H7 (cell line): ENCODE measurements at regions not wholly inside any gene's neighbourhood (a gene's known extent, or its start where the extent isn't known, plus 50 kb on each side); places are given as distances from the start of the nearest gene placed in this dataset.

Source experiments
- DNase-seq: peaks from one replicate; pipeline ENCODE4 v3.0.0; 2012
- H3K27me3 ChIP-seq: 2 replicates; pipeline ENCODE4 v1.6.0; 2011; ENCODE audit warnings: mild to moderate bottlenecking, low read length; ENCODE audit not compliant: control insufficient read depth, insufficient read depth
- H3K36me3 ChIP-seq: replicated peaks from 2 replicates; pipeline ENCODE4 v1.5.1; 2011; ENCODE audit warnings: low read length; ENCODE audit not compliant: control insufficient read depth, insufficient read depth
- H3K4me3 ChIP-seq: 2 replicates; pipeline ENCODE4 v1.5.1; 2011; ENCODE audit warnings: low read depth, mild to moderate bottlenecking, control low read depth, low read length, moderate library complexity; ENCODE audit not compliant: insufficient read depth

DNA sequence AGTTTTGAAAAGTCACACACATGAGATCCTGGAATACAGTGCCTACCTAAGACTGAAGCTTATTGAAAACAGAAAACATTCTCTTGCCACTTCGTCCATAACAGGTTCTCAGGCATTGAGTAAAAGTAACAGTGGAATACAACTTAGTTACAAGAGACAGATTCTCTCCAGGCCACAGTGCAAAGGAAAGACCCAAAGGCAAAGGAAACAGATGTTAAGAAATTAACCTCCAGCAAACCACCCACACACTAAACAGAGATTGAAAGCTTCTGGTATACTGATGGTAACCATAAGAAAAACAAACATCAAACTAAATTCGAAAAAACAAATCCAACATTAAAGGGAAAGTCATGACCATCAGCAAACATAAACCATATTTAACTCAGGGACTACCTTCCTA is 914.7 kb downstream of the SLITRK5 start:
- Histone ChIP-seq H3K27me3 (no peaks in the 10 kb centered on the region), H3K36me3 (no peaks in the 10 kb centered on the region), H3K4me3 (no peak overlapping the region)
- DNase-seq, result no peak

DNA sequence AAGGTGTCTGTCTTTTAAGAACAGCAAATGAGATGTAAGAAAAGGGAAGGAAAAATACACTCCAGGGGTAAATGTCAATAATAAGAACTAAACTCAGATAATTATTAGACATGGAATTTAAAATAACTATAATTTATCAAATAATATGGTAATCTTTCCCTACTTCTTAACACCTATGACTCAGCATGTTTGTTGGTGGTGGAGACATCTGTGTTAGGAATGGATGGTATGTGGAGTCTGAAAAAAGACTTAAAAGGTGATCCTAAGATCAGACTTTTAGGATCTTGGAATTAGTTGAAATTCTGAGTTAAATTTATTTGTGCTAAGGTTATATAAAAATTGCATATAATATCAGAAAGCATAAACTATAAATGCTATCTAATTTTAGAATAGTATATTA is 915.1 kb downstream of the SLITRK5 start:
- DNase-seq, result no peak
- no peak overlapping the region for H3K4me3 ChIP-seq

GRCh38 chr13:88590574-88590973 is 919.4 kb downstream of the SLITRK5 start:
- no peak overlapping the region for H3K4me3 ChIP-seq
- no peaks in the 10 kb centered on the region for H3K27me3 ChIP-seq
- DNase-seq, result no peak
- no peaks in the 10 kb centered on the region for H3K36me3 ChIP-seq

More for the DNA sequence above, 915.1 kb downstream of the SLITRK5 start:
- Histone ChIP-seq H3K36me3 (no peaks in the 10 kb centered on the region), H3K27me3 (no peaks in the 10 kb centered on the region)

DNA sequence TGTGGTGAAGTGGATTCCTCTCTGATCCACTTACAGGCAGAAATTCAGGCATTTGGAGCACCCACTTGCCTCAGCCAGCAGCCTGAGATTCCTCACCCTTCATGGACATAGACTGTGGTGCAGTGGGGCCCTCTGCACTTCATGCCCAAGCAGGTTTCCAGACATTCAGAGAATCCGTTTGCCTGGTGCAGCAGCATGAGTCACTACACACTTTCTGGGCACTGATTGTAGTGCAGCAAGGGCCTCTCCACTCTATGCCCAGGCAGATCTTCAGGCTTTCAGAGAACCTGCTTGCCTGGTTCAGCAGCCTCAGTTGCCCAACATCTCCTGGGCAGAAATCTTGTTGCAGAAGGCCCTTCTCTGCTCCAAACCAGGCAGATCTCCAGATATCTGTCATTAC is 920.9 kb downstream of the SLITRK5 start:
- Histone ChIP-seq H3K27me3 (no peaks in the 10 kb centered on the region), H3K4me3 (no peak overlapping the region), H3K36me3 (no peaks in the 10 kb centered on the region)
- DNase-seq, result no peak

DNA sequence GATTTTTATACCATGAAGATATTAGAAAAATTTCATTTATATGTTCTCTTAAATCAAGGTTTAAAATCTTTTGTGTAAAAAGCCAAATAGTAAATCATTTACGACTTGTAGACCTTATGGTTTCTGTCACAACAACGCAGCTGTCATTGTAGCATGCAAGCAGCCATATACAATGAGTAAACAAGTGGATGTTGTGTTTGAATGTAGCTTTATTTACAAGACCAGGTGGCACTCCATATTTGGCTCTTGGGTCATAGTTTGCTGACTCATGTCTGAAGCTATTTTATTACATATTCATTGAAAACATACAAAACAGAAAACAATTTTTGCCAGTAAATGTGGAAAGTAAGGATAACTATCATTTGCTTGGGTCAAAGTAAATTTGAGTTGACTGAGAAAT is 930.8 kb downstream of the SLITRK5 start:
- Histone ChIP-seq H3K4me3 (no peak overlapping the region), H3K27me3 (no peaks in the 10 kb centered on the region), H3K36me3 (no peaks in the 10 kb centered on the region)
- no peak for DNase-seq

- H3K4me3 ChIP-seq, result no peak overlapping the region
- H3K36me3 ChIP-seq, result no peaks in the 10 kb centered on the region
- no peaks in the 10 kb centered on the region for H3K27me3 ChIP-seq
- peak; percentile 0 for DNase-seq
Observed at GRCh38 chr13:88602786-88603777, 931.9 kb downstream of the SLITRK5 start.

DNA sequence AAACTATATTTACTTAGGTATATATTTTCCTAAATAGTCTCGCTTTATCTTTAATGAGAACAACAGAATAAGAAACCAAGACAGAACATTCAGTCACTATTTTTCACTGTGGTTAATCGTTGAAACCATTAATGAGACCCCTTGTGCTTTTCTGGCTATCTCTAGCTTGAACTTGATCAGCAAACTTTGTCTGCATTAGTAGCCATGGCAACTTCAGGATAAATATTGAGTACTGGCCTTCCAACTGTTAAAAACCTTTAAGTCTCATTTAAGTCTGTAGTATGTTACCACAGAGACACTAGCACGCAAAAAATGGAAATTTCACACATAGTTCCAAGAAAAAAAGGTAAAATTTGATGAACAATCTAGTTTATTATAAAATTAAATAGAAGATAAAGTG is 946.0 kb downstream of the SLITRK5 start:
- Histone ChIP-seq H3K36me3 (no peaks in the 10 kb centered on the region), H3K4me3 (no peak overlapping the region), H3K27me3 (no peaks in the 10 kb centered on the region)
- no peak for DNase-seq

- no peak for DNase-seq
- no peaks in the 10 kb centered on the region for H3K36me3 ChIP-seq
- H3K4me3 ChIP-seq, result no peak overlapping the region
- no peaks in the 10 kb centered on the region for H3K27me3 ChIP-seq
Observed at GRCh38 chr13:88622362-88622973, 951.3 kb downstream of the SLITRK5 start.

DNA sequence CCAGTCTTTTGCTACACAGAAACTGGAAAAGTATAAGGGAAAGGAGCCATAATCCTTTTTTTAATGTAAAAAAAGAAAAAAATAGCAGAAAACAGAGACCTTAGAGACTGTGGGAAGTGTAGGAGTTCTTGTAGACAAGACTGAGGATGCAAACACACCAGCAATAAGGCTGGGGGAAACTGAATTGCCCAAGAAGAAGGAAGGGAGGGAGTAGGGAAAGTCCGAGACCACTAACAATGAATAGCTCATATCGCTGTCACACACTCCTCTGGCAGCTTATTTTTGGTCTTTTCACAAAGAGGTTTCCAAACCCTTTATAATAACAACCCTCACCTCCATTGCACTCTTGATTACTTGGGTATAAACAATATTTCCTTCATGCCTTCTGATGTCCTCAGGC is 952.0 kb downstream of the SLITRK5 start:
- no peaks in the 10 kb centered on the region for H3K27me3 ChIP-seq
- no peak for DNase-seq
- H3K36me3 ChIP-seq, result no peaks in the 10 kb centered on the region
- no peak overlapping the region for H3K4me3 ChIP-seq

DNA sequence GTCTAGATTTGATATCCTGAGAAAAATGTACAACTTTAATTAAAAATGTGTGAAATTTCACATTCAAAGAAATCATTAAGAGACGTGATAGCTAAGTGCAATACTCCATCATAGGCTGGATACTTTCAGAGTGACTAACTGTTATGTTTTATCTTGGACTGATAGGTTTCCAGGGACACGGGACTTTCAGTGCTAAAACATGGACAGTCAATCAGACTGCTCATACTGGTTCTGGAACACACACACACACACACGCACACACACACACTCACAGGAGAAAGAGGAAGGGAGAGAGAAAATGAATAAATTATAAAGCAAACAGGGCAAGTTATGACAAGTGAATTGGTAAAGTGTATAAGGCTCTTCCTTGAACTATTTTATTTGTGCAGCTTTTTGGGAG is 955.9 kb downstream of the SLITRK5 start:
- no peak overlapping the region for H3K4me3 ChIP-seq
- no peaks in the 10 kb centered on the region for H3K36me3 ChIP-seq
- no peaks in the 10 kb centered on the region for H3K27me3 ChIP-seq

GRCh38 chr13:88628882-88629281 is 957.7 kb downstream of the SLITRK5 start:
- Histone ChIP-seq H3K27me3 (no peaks in the 10 kb centered on the region), H3K36me3 (no peaks in the 10 kb centered on the region), H3K4me3 (no peak overlapping the region)
- no peak for DNase-seq

More for the DNA sequence above, 955.9 kb downstream of the SLITRK5 start:
- no peak for DNase-seq

DNA sequence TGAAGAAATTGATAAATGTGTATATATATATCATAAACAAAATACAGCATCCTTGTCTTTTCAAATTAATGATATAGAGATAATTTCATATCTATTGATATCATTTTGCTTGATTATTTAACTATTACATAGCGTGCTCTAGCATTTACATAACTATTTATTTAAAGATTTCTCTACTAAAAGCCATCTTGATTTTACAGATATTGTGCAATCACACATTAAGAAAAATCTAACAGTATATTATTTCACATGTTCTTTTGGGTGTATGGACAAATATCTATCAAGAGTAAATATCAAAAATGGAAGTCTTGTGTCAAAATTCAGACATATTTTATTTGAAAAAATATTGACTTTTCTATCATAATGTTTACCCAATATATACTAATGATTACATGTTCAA is 966.8 kb downstream of the SLITRK5 start:
- no peaks in the 10 kb centered on the region for H3K36me3 ChIP-seq
- no peak overlapping the region for H3K4me3 ChIP-seq
- no peaks in the 10 kb centered on the region for H3K27me3 ChIP-seq
- DNase-seq, result no peak

- H3K36me3 ChIP-seq, result no peaks in the 10 kb centered on the region
- DNase-seq, result no peak
- H3K27me3 ChIP-seq, result no peaks in the 10 kb centered on the region
- no peak overlapping the region for H3K4me3 ChIP-seq
Observed at GRCh38 chr13:88643233-88643632, 972.1 kb downstream of the SLITRK5 start.

DNA sequence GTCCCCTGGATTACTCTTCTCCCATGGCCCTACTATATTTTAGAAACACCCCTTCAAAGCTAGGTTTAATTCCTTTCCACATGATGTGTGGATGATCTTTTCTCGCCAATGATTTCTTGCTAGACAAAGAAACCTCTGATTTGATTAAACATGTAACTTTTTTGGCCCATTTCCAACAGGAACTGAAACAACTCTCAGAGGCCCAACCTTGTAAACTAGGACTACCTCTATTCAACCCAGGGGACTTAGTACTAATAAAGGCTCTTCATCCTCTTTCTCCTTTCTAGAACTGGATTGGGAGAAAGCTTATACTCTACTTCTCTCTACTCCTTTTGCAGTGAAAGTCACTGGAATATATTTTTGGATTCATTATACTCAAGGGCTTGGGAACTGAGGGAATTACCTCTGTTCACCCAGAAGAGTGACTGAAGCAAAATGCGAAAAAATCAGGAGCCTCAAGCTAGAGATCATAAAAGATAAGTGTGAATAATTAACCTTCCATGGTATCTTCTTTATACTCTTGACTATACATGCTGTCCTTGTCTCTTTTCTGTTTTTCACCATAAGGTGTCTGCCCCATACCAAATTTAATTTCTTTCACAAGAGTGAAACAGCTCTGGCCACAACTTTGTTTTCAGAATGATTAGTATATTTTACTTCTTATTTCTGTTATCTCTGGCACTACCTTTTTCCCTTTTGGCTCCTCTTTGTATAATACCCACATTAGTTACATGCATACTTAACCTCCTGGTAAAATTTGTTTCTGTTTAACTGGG is 977.6 kb downstream of the SLITRK5 start:
- DNase-seq, result no peak
- Histone ChIP-seq H3K27me3 (no peaks in the 10 kb centered on the region), H3K36me3 (no peaks in the 10 kb centered on the region), H3K4me3 (no peak overlapping the region)
